ENCODE measurements at regions not wholly inside any gene's neighbourhood (a gene's known extent, or its start where the extent isn't known, plus 50 kb on each side); places are given as distances from the start of the nearest gene placed in this dataset.

DNA sequence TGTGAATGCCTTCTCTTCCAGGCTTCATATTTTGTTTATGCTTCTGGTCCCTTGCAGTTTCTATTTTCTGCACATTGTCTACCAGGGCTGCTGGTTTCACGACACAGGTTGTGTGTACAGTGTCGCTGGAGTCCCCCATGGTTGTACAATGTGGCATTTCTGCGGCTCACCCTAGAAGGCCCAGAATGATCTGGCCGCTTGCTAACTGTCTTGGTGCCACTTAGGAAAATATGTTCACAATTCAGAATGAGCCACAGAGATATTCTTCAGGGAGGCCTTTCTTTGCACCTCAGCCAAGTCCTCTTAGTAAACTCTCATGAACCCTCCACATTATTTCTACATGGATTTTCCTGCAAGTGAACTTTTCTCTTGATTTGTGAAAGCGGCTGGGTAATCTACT is 195.4 kb downstream of the SUDS3 start:
- no peaks in the 10 kb centered on the region for H3K36me3 ChIP-seq
- no peaks in the 10 kb centered on the region for H3K27me3 ChIP-seq
- TF ChIP-seq POLR2AphosphoS5 (IDR thresholded peaks at IDR 0.05) (no peak), EP300 (IDR thresholded peaks at IDR 0.05) (no peak), POLR2A (IDR thresholded peaks at IDR 0.05) (no peak)
- TF ChIP-seq, protein P1, sequence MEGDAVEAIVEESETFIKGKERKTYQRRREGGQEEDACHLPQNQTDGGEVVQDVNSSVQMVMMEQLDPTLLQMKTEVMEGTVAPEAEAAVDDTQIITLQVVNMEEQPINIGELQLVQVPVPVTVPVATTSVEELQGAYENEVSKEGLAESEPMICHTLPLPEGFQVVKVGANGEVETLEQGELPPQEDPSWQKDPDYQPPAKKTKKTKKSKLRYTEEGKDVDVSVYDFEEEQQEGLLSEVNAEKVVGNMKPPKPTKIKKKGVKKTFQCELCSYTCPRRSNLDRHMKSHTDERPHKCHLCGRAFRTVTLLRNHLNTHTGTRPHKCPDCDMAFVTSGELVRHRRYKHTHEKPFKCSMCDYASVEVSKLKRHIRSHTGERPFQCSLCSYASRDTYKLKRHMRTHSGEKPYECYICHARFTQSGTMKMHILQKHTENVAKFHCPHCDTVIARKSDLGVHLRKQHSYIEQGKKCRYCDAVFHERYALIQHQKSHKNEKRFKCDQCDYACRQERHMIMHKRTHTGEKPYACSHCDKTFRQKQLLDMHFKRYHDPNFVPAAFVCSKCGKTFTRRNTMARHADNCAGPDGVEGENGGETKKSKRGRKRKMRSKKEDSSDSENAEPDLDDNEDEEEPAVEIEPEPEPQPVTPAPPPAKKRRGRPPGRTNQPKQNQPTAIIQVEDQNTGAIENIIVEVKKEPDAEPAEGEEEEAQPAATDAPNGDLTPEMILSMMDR (IDR thresholded peaks at IDR 0.05): no peak
- no peak overlapping the region for H3K4me3 ChIP-seq
- H3K27ac ChIP-seq: no peak overlapping the region
- 92% methylated on average over 5 of the region's 5 CpGs for WGBS
- no peaks in the 10 kb centered on the region for H3K4me1 ChIP-seq
- peaks cover 14% of the 10 kb centered on the region for H3K9me3 ChIP-seq
- no peak for DNase-seq (ENCODE audit: low spot score in 2 of 2)

DNA sequence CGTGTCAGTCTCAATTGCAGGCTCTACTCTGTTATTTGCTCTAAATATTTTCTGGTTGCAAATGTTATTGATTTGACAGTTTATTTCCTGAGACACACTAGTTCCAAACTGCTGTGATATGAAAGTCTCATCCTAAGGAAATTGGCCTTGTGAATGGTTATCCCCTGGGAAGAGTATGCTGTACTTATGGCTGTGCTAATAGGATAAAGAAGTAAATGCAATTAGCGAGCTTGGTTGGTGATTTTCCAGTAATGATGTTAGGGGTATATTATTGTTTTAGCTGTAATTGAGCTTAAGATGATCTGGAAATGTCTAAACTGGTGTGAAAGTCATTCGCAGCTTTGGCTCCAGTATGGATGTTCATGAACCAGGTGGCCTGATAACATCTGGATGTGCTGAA is 197.9 kb downstream of the SUDS3 start:
- 74% methylated on average over 3 of the region's 3 CpGs for WGBS
- TF ChIP-seq POLR2AphosphoS5 (IDR thresholded peaks at IDR 0.05) (no peak), EP300 (IDR thresholded peaks at IDR 0.05) (no peak), POLR2A (IDR thresholded peaks at IDR 0.05) (no peak)
- TF ChIP-seq, protein P1 (IDR thresholded peaks at IDR 0.05): no peak
- H3K27me3 ChIP-seq: no peaks in the 10 kb centered on the region
- peaks cover 14% of the 10 kb centered on the region for H3K9me3 ChIP-seq
- no peak overlapping the region for H3K4me3 ChIP-seq
- no peak for DNase-seq (ENCODE audit: low spot score in 2 of 2)
- no peak overlapping the region for H3K27ac ChIP-seq
- no peaks in the 10 kb centered on the region for H3K36me3 ChIP-seq
- H3K4me1 ChIP-seq: no peaks in the 10 kb centered on the region

DNA sequence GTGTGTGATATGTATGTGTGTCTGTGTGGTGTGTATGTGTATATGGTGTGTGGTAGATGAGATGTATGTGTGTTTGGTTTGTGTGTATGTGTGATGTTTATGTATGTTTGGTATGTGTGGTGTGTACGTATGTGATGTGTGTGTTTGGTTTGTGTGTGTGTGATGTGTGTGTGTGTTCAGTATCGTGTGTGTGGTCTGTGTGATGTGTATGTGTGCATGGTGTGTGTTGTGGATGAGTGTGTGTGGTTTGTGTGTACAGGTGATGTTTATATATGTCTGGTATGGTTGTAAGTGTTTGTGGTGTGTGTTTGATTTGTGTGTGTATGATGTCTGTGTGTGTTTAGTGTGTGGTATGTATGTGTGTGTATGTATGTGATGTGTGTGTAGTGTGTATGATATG is 199.4 kb downstream of the SUDS3 start:
- no peak overlapping the region for H3K4me3 ChIP-seq
- no peak overlapping the region for H3K27ac ChIP-seq
- WGBS: 86% methylated on average over 2 of the region's 2 CpGs
- H3K9me3 ChIP-seq: peaks cover 9% of the 10 kb centered on the region
- DNase-seq (ENCODE audit: low spot score in 2 of 2): no peak
- H3K27me3 ChIP-seq: no peaks in the 10 kb centered on the region
- no peaks in the 10 kb centered on the region for H3K4me1 ChIP-seq
- TF ChIP-seq, protein P1 (IDR thresholded peaks at IDR 0.05): no peak
- TF ChIP-seq EP300 (IDR thresholded peaks at IDR 0.05): no peak
- no peak for TF ChIP-seq POLR2A (IDR thresholded peaks at IDR 0.05)
- TF ChIP-seq POLR2AphosphoS5 (IDR thresholded peaks at IDR 0.05): no peak
- no peaks in the 10 kb centered on the region for H3K36me3 ChIP-seq

DNA sequence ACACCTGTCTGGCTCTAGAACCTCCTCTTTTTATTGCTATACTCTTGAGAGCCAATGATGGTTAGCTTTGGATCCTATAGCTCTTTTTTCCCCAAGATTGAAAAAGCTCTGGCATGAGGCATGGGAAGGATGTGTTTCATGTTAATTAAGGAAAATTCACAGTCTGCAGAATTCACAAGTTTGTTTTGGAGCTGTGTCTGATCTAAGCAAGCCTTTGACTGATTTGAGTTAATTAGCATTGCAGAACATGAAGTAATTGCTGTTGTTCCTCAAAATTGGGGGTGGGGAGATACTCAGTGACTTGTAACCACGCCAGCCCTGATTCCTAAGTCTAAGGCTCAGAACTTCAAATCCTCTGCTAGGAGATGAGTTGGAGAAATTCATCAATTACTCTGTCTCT is 205.0 kb downstream of the SUDS3 start:
- H3K27ac ChIP-seq: no peak overlapping the region
- no peaks in the 10 kb centered on the region for H3K4me1 ChIP-seq
- no peak for DNase-seq (ENCODE audit: low spot score in 2 of 2)
- WGBS: 36% methylated on average over 1 of the region's 1 CpG
- H3K9me3 ChIP-seq: no peaks in the 10 kb centered on the region
- no peak overlapping the region for H3K4me3 ChIP-seq
- TF ChIP-seq EP300 (IDR thresholded peaks at IDR 0.05): no peak
- TF ChIP-seq POLR2AphosphoS5 (IDR thresholded peaks at IDR 0.05): no peak
- TF ChIP-seq, protein P1 (IDR thresholded peaks at IDR 0.05): no peak
- TF ChIP-seq POLR2A (IDR thresholded peaks at IDR 0.05): no peak
- no peaks in the 10 kb centered on the region for H3K27me3 ChIP-seq
- no peaks in the 10 kb centered on the region for H3K36me3 ChIP-seq

DNA sequence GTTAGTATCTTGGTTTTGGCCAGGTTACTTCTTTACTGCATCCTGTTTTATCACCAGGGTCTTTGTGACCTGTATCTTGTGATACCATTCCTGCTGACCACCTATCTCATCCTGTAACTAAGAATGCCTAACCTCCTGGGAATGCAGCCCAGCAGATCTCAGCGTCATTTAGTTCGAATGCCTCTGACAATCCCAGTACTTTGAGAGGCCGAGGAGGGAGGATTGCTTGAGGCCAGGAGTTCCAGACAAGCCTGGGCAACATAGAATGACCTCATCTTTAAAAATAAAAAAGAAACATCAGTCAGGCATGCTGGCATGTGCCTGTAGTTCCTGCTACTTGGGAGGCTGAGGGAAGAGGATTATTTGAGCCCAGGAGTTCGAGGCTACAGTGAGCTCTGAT is 206.5 kb downstream of the SUDS3 start:
- H3K9me3 ChIP-seq: no peaks in the 10 kb centered on the region
- no peaks in the 10 kb centered on the region for H3K36me3 ChIP-seq
- 46% methylated on average over 4 of the region's 4 CpGs for WGBS
- TF ChIP-seq, protein P1 (IDR thresholded peaks at IDR 0.05): no peak
- TF ChIP-seq POLR2AphosphoS5 (IDR thresholded peaks at IDR 0.05) (no peak), EP300 (IDR thresholded peaks at IDR 0.05) (no peak), POLR2A (IDR thresholded peaks at IDR 0.05) (no peak)
- no peak overlapping the region for H3K27ac ChIP-seq
- H3K4me3 ChIP-seq: no peak overlapping the region
- H3K4me1 ChIP-seq: no peaks in the 10 kb centered on the region
- DNase-seq (ENCODE audit: low spot score in 2 of 2): no peak
- no peaks in the 10 kb centered on the region for H3K27me3 ChIP-seq
